SKM-1 treated with dmso at 0.1 percent for 144 hours (cell line): ENCODE measurements at regions not wholly inside any gene's neighbourhood (a gene's known extent, or its start where the extent isn't known, plus 50 kb on each side); places are given as distances from the start of the nearest gene placed in this dataset.

ENCODE experiments used
- DNase-seq: peaks from one replicate; lab custom pipeline; 2025; ENCODE audit not compliant: unreplicated experiment; lab: John Stamatoyannopoulos, UW

GRCh38 chrY:7979770-7980169 lies 1068.2 kb upstream of the AMELY start:
- no peak for DNase-seq

DNA sequence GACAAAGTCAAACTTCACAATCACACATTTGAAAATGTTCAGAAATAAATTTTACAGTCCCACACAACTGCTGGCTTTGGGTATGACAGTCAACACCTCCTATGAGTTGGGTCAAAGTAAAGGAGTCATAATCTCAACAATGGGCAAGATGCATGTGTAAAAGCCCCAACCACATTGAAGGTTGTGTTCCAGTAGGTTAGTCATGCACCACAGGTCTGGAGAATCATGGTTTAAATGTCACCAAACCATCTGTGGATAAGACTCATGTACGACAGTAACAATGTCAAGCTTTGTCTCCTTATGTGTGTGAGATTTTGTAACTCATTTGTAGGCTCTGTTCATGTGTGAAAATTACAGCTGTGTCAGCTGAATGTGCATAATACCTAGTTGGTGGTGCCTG lies 1065.7 kb upstream of the AMELY start:
- no peak for DNase-seq

GRCh38 chrY:7968293-7968692 lies 1056.7 kb upstream of the AMELY start:
- peak; percentile 69 for DNase-seq

DNA sequence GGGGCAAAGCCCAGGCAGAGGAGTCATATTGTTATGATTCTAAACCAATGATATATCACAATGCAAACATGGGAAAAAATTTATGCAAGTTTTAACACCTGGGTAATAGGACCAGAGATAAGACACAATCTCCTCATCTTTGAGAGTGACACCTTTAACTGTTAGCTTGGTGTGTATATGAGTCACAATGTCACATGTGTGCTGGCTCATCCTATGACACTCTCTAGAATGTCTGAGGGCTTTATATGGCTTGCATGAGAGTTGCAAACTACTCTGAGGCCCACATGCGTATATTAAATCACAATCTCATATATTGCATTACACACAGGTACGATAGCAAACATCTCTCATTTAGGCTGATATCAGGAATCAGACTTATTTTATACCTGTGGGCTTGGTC lies 1055.4 kb upstream of the AMELY start:
- DNase-seq, result no peak

DNA sequence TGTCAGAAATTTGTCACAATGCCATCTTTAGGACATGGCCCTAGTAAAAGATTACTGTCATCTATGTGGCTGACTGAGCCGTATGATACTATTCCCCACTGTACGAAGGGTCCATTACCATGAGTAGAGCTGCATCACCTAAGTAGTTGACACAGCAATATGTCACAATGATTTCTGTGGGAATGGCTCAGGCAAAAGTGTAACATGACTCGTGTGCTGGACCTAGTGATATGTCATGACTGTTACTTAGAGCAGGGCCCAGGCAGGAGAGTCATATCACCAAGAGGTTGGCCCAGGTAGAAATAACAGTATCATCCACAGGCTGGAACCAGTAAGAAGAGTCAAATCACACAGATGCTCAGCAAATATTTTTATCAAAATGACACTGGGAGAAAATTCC lies 1051.8 kb upstream of the AMELY start:
- DNase-seq, result no peak

- no peak for DNase-seq
Observed at GRCh38 chrY:7962350-7962749, 1050.8 kb upstream of the AMELY start.

GRCh38 chrY:7961811-7962210 lies 1050.3 kb upstream of the AMELY start:
- no peak for DNase-seq

GRCh38 chrY:7957773-7958172 lies 1046.2 kb upstream of the AMELY start:
- no peak for DNase-seq

DNA sequence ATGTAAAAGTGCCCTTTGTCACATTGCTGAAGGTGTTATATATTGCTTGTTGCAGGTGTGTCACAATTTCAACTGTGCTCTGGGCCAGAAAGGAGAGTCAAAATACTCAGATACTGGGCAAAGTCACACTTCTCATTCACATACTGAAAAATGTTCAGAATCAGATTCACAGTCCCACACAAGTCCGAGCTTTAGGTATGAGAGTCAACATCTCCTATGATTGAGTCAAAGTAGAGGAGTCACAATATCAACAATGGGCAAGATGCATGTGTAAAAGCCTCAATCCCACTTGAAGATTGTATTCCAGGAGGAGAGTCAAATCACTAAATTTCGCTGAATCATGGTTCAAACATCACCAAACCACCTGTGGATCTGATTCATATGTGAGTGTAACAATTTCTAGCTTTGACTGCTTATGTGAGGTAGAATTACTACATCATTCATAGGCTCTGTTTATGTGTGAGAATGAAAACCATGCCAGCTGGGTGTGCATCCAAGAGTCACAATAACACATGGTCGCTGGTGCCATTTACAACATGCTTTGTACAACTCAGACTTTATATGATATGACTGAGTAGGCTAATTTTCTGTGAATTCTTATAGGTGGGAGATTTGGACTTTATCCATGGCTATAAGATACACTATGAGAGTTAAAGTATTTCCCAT lies 1039.8 kb upstream of the AMELY start:
- no peak for DNase-seq

- DNase-seq, result peak; percentile 56
Observed at GRCh38 chrY:7944135-7944534, 1032.6 kb upstream of the AMELY start.

GRCh38 chrY:7942711-7943110 lies 1031.2 kb upstream of the AMELY start:
- no peak for DNase-seq

DNA sequence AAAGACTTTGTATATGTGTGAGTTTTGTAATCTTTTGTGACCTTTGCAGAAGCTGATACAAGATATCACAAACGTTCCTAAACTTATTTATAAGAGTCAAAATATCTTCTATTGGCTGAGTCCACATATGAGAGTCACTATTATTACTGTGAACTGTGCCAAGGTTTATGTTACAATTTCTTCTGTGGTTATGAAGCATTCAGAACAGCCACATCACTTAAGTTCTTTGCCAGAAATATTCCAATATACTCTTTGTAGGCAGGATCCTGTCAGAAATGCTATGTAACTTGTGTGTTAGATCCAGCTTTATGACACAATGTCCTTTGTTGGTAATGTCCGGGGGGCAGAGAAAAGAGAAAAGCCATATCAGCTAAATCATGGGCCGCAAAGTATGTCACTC lies 1030.3 kb upstream of the AMELY start:
- no peak for DNase-seq

GRCh38 chrY:7938982-7939718 lies 1027.6 kb upstream of the AMELY start:
- no peak for DNase-seq

DNA sequence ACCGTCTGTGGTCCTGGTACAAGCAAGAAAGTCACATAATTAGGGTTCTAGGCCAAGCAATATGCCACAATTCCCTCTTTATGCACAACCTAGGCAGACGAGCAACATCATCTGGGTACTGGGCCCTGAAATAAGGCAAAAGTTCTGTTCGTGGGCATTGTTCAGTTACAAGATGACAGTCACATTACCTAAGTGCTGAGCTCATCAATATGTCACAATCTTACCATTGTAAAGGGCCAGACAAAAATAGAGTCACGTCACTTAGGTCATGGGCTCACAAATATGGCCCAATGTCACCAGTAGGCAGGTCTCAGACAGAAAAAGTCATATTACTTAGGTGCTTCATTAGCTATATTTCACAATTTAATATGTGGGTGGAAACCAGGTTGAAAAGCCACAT lies 1025.3 kb upstream of the AMELY start:
- DNase-seq, result no peak

DNA sequence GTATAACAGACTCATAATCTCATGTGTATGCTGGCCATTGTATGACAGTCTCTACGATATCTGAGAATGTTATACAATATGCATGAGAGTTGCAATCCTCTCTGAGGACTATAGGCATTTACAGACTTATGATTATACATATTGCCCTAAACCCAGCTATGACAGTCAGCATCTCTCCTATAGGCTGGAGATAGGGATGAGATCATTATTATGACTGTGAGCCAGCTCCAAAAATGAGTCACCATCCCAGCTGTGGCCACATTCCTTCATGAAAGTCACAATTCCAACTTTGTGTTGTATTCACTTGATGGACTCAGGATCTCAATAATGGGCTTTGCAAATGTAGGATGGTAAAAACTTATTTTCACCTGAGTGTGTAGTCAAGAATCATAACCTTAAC lies 1024.5 kb upstream of the AMELY start:
- DNase-seq, result no peak

DNA sequence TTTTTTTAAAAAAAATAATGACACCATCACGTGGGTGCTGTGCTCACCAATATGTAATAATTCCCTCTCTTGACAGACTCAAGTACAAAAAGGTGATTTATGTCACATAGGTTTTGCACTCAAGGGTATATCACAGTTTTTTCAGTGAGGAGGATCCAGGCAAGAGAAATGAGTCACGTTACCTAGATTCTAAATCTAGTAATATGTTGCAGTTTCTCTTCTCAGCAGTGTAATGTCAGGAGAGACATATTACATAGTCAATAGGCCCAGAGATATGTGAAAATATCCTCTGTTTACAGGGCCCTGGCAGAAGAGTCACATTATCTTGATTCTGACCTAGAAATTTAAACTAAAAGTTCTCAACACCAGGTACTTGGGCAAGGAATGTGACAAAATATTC lies 1024.1 kb upstream of the AMELY start:
- no peak for DNase-seq

- DNase-seq, result no peak
Observed at GRCh38 chrY:7932424-7932823, 1020.9 kb upstream of the AMELY start.

GRCh38 chrY:7929866-7930265 lies 1018.3 kb upstream of the AMELY start:
- no peak for DNase-seq

GRCh38 chrY:7924059-7924458 lies 1012.5 kb upstream of the AMELY start:
- no peak for DNase-seq

- DNase-seq, result no peak
Observed at GRCh38 chrY:7923476-7924017, 1012.0 kb upstream of the AMELY start.

- DNase-seq, result no peak
Observed at GRCh38 chrY:7920382-7920781, 1008.8 kb upstream of the AMELY start.

GRCh38 chrY:7888506-7888905 lies 977.0 kb upstream of the AMELY start:
- DNase-seq, result no peak

GRCh38 chrY:7881696-7882095 lies 970.1 kb upstream of the AMELY start:
- DNase-seq, result no peak
